Gastrocnemius medialis (tissue), 4 donors: ENCODE measurements at regions not wholly inside any gene's neighbourhood (a gene's known extent, or its start where the extent isn't known, plus 50 kb on each side); places are given as distances from the start of the nearest gene placed in this dataset.

Source experiments
- ATAC-seq, 2 donors: fragments of 150-250 bp; one replicate each; pipeline ENCODE4 v1.9.1; 2016
- DNase-seq, 2 donors: peaks; one replicate each; pipeline ENCODE4 v3.0.0-alpha.2; 2019
- H3K27ac ChIP-seq, 4 donors: fragments of 200-600 bp; sonication (generic); 1 replicate in 1 of 4; 2 replicates in 3 of 4; pipeline ENCODE4 v1.5.1; 2016 to 2018; ENCODE audit warnings: mild to moderate bottlenecking in 2 of 4, moderate library complexity in 1 of 4
- H3K27me3 ChIP-seq, 3 donors: fragments of 200-600 bp; sonication (generic) in 2 of 3; 1 replicate in 1 of 3; 2 replicates in 2 of 3; pipeline versions ENCODE4 v1.5.1 to v1.6.0; 2016 to 2019; ENCODE audit warnings: mild to moderate bottlenecking in 1 of 3, moderate library complexity in 1 of 3
- H3K36me3 ChIP-seq, 2 donors: fragments of 200-600 bp; sonication (generic) in 1 of 2; one replicate each; pipeline ENCODE4 v1.5.1; 2017 to 2018
- H3K4me1 ChIP-seq, 2 donors: fragments of 200-600 bp; sonication (generic) in 1 of 2; one replicate each; pipeline ENCODE4 v1.5.1; 2016 to 2017; ENCODE audit warnings: mild to moderate bottlenecking in 2 of 2
- H3K4me3 ChIP-seq, 4 donors: fragments of 200-600 bp; sonication (generic) in 3 of 4; 1 replicate in 1 of 4; 2 replicates in 3 of 4; pipeline ENCODE4 v1.5.1; 2016 to 2019; ENCODE audit warnings: mild to moderate bottlenecking in 2 of 4
- H3K9me3 ChIP-seq, 3 donors: fragments of 200-600 bp; sonication (generic) in 2 of 3; 1 replicate in 1 of 3; 2 replicates in 2 of 3; pipeline ENCODE4 v1.5.1; 2016 to 2019
- CTCF ChIP-seq, 5 experiments: fragments of 450-650 bp in 3 of 5; fragments of 200-600 bp in 2 of 5; sonication (generic) in 2 of 5; IDR thresholded peaks in 4 of 5; conservative IDR thresholded peaks in 1 of 5; 1 replicate in 4 of 5; 2 replicates in 1 of 5; pipeline ENCODE4 v1.5.1; 2016 to 2019; ENCODE audit warnings: antibody characterized with exemption in 5 of 5, mild to moderate bottlenecking in 3 of 5, moderate library complexity in 3 of 5
- POLR2A ChIP-seq, 2 donors: fragments of 450-650 bp; IDR thresholded peaks; one replicate each; pipeline ENCODE4 v1.6.1; 2017; ENCODE audit warnings: antibody characterized with exemption in 2 of 2, mild to moderate bottlenecking in 2 of 2, moderate library complexity in 2 of 2
- in situ Hi-C, 4 donors: fragments of 200-750 bp; cut with MboI; loops; one replicate each; pipeline versions ENCODE4 v1.15.0 to v1.8.0; 2017; ENCODE audit warnings: low sequenced_read_pairs in 4 of 4
- intact Hi-C: fragments of 100-400 bp; cut with DNase I; formaldehyde crosslinking; loops from one replicate; pipeline ENCODE4 v1.15.1; 2023; ENCODE audit warnings: low total_unique reads

DNA sequence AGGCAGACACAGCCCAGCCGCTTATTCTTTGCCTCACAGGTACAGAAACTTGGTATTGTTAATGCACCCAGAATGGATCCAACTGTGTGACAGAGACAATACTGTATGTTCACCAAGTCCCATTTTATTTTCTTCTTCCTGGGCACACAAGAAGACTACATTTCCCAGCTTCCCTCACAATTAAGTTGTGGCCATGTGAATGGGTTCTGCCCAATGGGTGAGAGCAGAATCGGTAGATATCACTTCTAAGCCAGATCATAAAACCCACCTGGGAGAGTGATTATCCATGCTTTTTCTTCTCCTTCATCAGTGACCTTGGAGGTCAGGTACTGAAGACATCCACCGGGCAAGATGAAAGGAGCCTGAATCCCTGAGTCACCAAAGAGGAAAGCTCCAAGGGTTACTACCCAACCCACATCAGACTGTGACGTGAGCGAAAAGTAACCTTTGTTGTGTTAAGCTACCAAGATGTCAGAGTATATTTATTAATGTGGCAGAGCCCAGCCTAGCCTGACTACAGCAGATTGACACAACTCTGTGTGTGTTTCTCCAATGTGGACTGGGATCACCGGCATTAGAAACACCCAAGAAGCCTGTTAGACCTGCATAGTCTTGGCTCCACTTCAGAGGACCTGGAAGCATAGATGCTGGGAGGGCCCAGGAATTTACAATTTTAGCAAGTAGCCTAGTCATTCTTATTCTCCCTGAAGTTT lies 79.1 kb upstream of the GRIK3 start:
- H3K9me3 ChIP-seq: no peaks in the 10 kb centered on the region
- peaks cover 0 to 45% of the 10 kb centered on the region in 2 donors for H3K4me1 ChIP-seq
- intact Hi-C loops: no loop called here
- H3K27me3 ChIP-seq: no peaks in the 10 kb centered on the region
- DNase-seq: no peak
- no peaks in the 10 kb centered on the region for H3K36me3 ChIP-seq
- no peak overlapping the region for H3K27ac ChIP-seq
- TF ChIP-seq CTCF (IDR thresholded peaks at IDR 0.05 in 4 of 5, conservative IDR thresholded peaks at IDR 0.05 in 1 of 5): no peak
- TF ChIP-seq POLR2A (IDR thresholded peaks at IDR 0.05): no peak
- no peak overlapping the region for H3K4me3 ChIP-seq
- in situ Hi-C loops: no loop called here
- no peak for ATAC-seq

- Histone ChIP-seq H3K4me3 (no peak overlapping the region), H3K9me3 (no peaks in the 10 kb centered on the region), H3K27ac (no peak overlapping the region), H3K4me1 (peaks cover 0 to 3% of the 10 kb centered on the region in 2 donors), H3K36me3 (no peaks in the 10 kb centered on the region), H3K27me3 (no peaks in the 10 kb centered on the region)
- in situ Hi-C loops (no loop called here), intact Hi-C loops (no loop called here)
- no peak for TF ChIP-seq POLR2A (IDR thresholded peaks at IDR 0.05)
- no peak for TF ChIP-seq CTCF (IDR thresholded peaks at IDR 0.05 in 4 of 5, conservative IDR thresholded peaks at IDR 0.05 in 1 of 5)
- DNase-seq: no peak
- ATAC-seq: no peak
Measured at GRCh38 chr1:37118790-37119189, 84.5 kb upstream of the GRIK3 start.

GRCh38 chr1:37120279-37120678 lies 86.0 kb upstream of the GRIK3 start:
- no peaks in the 10 kb centered on the region for H3K27me3 ChIP-seq
- no peak for DNase-seq

GRCh38 chr1:37123276-37124115 lies 89.2 kb upstream of the GRIK3 start:
- in situ Hi-C loops: no loop called here
- ATAC-seq: no peak

More at GRCh38 chr1:37120279-37120678, 86.0 kb upstream of the GRIK3 start:
- Histone ChIP-seq H3K27ac (no peak overlapping the region), H3K4me1 (peaks cover 0 to 3% of the 10 kb centered on the region in 2 donors), H3K36me3 (no peaks in the 10 kb centered on the region), H3K9me3 (no peaks in the 10 kb centered on the region), H3K4me3 (no peak overlapping the region)
- no peak for ATAC-seq
- in situ Hi-C loops: no loop called here
- TF ChIP-seq CTCF (IDR thresholded peaks at IDR 0.05 in 4 of 5, conservative IDR thresholded peaks at IDR 0.05 in 1 of 5): no peak
- no peak for TF ChIP-seq POLR2A (IDR thresholded peaks at IDR 0.05)
- intact Hi-C loops: no loop called here

More at GRCh38 chr1:37123276-37124115, 89.2 kb upstream of the GRIK3 start:
- Histone ChIP-seq H3K27ac (no peak overlapping the region), H3K9me3 (no peaks in the 10 kb centered on the region), H3K4me1 (peaks cover 0 to 3% of the 10 kb centered on the region in 2 donors), H3K27me3 (no peaks in the 10 kb centered on the region), H3K36me3 (no peaks in the 10 kb centered on the region), H3K4me3 (no peak overlapping the region)
- no peak for DNase-seq
- TF ChIP-seq POLR2A (IDR thresholded peaks at IDR 0.05): no peak
- no peak for TF ChIP-seq CTCF (IDR thresholded peaks at IDR 0.05 in 4 of 5, conservative IDR thresholded peaks at IDR 0.05 in 1 of 5)
- intact Hi-C loops: no loop called here
